HG03571 (cell line): ENCODE measurements at regions not wholly inside any gene's neighbourhood (a gene's known extent, or its start where the extent isn't known, plus 50 kb on each side); places are given as distances from the start of the nearest gene placed in this dataset.
"Not testable (repeated sequence)": the region's sequence is repeated elsewhere in the genome, so short reads cannot be mapped to it uniquely, and the experiment has no call there.

Experiments used
- ATAC-seq: cut with Tn5 transposase; IDR thresholded peaks from one replicate; pipeline ENCODE4 v1.9.1; 2021; ENCODE audit not compliant: unreplicated experiment

- ATAC-seq, result no peak
These were observed 356.5 kb upstream of the MTPN start for GRCh38 chr7:136333636-136334035.

GRCh38 chr7:136326045-136326609 lies 349.0 kb upstream of the MTPN start:
- no peak for ATAC-seq

DNA sequence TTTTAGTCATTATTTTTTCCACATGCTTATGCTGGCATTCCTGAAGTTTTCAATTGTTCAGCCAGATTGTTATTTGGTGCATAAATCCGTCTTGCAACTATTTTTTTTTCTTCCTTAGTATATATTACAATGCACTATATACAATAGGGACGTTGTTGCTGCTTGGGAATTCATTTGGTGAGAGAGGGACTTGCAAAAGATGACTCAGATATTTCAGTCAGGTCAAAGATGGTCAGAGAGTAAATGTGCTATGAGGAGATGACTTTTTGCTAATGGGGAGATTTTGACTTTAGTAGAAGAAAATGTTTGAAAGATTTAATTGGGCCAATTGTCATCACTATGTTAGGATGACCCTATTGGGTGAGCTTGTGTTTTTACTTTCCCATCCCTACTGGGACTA lies 348.4 kb upstream of the MTPN start:
- no peak for ATAC-seq

DNA sequence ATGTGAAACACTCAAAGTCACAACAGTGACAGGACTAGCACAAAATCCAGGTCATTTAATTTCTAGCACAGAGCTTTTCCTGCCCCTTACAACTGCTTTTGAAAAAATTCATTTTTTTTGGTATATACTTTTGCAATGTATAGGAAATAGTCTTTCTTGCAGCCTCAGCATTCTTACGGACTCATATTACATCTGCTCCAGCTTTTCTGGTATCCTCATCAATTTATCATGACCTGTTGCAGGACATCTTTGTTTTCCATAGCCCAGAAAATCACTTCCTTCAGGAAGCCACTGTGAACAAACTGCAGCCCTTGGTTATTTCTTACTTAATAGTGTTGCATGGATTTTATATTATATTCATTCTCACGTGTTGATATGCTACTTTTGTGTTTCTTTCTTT lies 347.9 kb upstream of the MTPN start:
- no peak for ATAC-seq

DNA sequence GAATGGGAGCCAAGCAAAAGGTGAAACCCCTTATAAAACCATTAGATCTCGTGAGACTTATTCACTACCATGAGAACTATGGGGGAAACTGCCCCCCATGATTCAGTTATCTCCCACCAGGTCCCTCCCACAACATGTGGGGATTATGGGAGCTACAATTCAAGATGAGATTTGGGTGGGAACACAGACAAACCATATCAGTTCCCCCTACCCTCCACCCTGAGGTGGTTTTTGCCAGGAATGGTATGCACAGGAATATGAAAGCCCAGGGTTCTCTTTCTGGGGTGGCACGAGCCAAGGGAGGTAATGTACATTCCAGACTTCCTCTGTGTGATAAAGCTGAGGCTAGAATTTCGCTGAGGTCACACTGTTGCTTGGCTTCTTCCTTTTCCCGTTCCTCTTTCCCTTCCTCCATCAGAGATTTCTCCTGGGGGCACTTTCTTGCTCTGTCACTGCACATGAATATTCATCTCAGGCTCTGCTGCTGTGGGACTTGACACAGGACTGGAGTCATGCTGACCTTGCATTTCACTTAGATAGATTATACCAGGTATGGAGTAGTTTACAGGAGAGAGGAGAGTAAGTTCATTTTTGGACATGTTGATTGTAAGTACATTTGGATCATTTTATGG lies 347.0 kb upstream of the MTPN start:
- ATAC-seq, result no peak

- ATAC-seq, result no peak
These were observed 335.4 kb upstream of the MTPN start for GRCh38 chr7:136312592-136312991.

- no peak for ATAC-seq
These were observed 332.2 kb upstream of the MTPN start for GRCh38 chr7:136309407-136309806.

DNA sequence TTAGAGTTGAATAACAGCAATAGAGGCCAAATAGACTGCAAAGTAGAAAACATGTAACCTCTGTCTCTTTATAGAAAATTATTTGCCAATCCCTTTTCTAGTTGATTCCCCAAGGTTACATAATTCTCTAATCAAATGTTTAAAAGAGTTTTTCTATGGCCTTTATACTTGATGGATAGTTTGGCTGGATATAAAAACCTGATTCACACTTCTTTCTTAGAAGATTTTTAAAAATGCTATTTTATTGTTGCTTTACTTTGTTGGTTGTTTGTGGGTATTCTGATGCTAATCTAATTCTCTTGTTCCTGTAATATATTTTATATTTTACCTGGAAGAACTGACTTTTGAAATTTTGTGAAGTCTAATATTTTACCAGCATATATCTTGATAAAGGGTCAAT lies 331.1 kb upstream of the MTPN start:
- ATAC-seq, result no peak

- ATAC-seq, result no peak
These were observed 326.0 kb upstream of the MTPN start for GRCh38 chr7:136303162-136303561.

DNA sequence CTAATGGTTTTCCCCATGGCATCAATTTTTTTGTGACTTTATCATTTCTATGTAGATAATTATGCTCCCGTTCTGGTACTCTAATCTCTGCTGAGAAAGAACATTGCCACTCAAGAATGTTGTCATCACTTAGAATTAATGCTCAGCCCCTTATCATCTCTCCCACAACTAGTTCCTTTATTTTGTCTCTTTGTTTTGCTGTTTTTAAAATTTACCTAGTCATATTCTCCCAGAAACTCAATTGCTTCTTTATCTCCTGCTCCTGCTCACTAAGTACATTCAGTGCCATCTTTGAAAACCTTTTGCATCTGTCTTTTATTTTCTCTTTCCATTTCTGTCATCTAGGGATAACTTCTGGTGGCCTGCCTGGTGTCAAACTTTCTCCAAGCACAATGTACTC lies 324.9 kb upstream of the MTPN start:
- ATAC-seq, result no peak

- ATAC-seq, result no peak
These were observed 317.8 kb upstream of the MTPN start for GRCh38 chr7:136294977-136295376.

DNA sequence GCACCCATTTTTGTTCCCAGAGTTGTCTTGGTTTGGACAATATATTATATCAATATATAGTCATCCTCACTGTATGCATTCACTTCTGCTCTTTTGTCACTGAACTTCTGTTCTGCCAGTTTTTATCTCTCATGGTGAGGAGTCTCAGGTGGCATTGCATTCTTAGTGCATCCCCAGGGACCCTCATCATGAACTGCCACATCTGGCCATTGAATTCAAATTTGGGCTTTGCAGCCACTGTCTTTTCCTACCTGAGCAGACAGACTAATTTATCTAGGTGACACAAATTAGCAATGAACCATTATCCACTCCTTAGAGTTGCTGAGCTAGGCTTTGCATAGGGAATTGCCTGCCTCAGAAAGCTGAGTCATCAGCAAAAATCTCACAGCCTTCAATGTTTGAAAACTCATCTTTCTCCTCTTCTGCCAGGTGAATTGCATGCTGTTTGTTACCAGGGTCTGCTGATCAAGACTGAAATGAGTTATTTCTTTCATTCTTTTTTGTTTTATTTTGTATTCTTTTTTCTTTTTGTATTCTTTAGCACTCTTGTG lies 316.8 kb upstream of the MTPN start:
- ATAC-seq, result no peak

DNA sequence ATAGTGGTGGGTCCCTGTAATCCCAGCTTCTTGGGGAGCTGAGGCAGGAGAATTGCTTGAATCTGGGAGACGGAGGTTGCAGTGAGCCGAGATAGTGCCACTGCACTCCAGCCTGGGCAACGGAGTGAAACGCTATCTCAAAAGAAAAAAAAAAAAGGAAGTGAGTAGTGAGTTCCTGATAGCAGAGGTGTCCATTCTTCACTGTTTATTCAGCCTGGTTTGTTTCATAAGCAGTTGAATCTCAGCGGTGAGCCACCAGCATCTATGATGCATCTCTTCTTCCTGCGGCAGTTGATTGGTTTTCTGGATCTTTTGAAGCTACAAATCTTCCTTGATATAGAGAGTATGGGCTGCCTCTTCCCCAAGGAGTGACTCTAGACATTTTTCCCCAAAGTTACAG lies 316.1 kb upstream of the MTPN start:
- ATAC-seq, result peak; percentile 94

GRCh38 chr7:136292365-136292764 lies 315.2 kb upstream of the MTPN start:
- ATAC-seq, result no peak

- ATAC-seq, result no peak
These were observed 313.2 kb upstream of the MTPN start for GRCh38 chr7:136290351-136290750.

- no peak for ATAC-seq
These were observed 300.9 kb upstream of the MTPN start for GRCh38 chr7:136278057-136278456.

- ATAC-seq, result no peak
These were observed 298.6 kb upstream of the MTPN start for GRCh38 chr7:136275794-136276193.

DNA sequence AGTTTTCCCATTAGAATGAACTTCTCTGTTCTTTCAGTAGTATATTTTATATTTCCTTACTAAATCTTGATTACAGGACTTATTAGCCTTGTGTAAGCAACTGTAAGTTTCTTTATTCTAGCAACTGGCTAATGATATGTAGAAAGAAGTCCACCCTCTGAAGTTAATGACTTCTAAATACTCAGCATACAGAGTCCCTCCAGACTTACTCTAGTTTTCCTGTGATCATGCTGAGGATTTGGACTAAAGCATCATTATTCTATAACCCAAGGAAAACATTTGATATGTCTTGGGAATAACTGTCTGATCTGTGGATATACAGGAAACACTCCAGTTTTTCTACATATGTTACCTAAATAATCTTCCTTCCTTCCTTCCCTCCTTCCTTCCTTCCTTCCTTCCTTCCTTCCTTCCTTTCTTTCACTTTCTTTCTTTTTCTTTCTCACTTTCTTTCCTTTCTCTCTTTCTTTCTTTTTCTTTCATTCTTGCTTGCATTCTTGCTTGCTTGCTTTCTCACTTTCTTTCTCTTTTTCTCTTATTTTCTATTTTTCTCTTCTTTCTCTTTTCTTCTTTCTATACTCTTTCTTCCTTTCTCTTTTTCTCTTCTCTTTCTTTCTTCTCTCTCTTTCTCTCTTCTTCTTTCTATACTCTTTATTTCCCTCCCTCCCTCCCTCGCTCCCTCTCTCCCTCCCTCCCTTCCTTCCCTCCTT lies 297.6 kb upstream of the MTPN start:
- ATAC-seq, result no peak

- no peak for ATAC-seq
These were observed 295.8 kb upstream of the MTPN start for GRCh38 chr7:136272934-136273333.

- ATAC-seq, result no peak
These were observed 290.7 kb upstream of the MTPN start for GRCh38 chr7:136267822-136268221.

GRCh38 chr7:136266457-136266856 lies 289.3 kb upstream of the MTPN start:
- no peak for ATAC-seq

- not testable (repeated sequence) for ATAC-seq
These were observed 287.1 kb upstream of the MTPN start for GRCh38 chr7:136264304-136264703.
